NCI-H446 (cell line): ENCODE measurements at regions not wholly inside any gene's neighbourhood (a gene's known extent, or its start where the extent isn't known, plus 50 kb on each side); places are given as distances from the start of the nearest gene placed in this dataset.
A peak's percentile ranks its signal among the peaks of the same experiment; 100 is the strongest.
"Not testable (repeated sequence)": the region's sequence is repeated elsewhere in the genome, so short reads cannot be mapped to it uniquely, and the experiment has no call there.

ENCODE experiments used
- DNase-seq, 2 experiments: peaks; one replicate each; lab custom pipeline; 2025; lab: John Stamatoyannopoulos, UW

GRCh38 chr5:100641833-100642232 lies 106.7 kb downstream of the FAM174A start:
- no peak for DNase-seq

DNA sequence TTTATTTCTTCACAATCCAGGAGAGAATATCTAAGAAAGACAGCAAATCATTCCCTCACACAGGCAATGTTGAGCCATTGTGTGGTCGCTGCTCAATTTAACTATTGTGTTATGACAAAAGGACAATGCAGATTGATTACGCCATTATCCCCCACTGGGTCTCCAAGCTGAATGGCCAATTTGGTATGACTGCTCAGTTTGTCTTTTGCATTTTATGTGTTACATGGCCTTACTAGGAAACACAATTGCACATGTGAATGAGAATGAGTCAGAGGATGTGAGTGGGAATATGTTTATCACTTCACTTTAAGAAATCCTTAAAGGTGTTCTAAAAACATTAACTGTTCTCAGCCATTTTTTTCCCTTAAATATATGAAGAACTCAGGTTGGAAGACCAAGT lies 108.3 kb downstream of the FAM174A start:
- DNase-seq, result no peak

GRCh38 chr5:100644185-100644584 lies 109.0 kb downstream of the FAM174A start:
- DNase-seq, result no peak

- DNase-seq, result no peak
These were observed 109.6 kb downstream of the FAM174A start for GRCh38 chr5:100644776-100645175.

DNA sequence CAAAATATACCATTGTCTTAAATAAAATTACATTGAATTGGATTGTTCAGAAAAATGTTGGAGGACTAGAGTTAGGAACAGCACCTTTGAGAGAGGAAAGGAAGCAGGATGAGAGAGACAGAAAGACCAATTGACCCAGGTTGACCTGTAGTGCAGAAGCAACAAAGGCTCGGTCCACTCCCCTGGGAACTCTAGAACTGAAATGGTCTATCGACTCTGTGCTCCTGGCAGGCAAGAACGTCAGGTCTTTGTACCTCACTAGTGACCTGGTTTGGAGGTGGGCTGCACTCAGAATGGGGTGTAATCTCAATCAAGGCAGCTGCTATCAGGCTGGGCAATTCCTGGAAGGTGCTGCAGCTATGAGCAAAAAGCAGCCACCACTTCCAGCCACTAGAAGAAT lies 110.8 kb downstream of the FAM174A start:
- DNase-seq, result no peak

GRCh38 chr5:100646691-100647090 lies 111.5 kb downstream of the FAM174A start:
- no peak for DNase-seq

DNA sequence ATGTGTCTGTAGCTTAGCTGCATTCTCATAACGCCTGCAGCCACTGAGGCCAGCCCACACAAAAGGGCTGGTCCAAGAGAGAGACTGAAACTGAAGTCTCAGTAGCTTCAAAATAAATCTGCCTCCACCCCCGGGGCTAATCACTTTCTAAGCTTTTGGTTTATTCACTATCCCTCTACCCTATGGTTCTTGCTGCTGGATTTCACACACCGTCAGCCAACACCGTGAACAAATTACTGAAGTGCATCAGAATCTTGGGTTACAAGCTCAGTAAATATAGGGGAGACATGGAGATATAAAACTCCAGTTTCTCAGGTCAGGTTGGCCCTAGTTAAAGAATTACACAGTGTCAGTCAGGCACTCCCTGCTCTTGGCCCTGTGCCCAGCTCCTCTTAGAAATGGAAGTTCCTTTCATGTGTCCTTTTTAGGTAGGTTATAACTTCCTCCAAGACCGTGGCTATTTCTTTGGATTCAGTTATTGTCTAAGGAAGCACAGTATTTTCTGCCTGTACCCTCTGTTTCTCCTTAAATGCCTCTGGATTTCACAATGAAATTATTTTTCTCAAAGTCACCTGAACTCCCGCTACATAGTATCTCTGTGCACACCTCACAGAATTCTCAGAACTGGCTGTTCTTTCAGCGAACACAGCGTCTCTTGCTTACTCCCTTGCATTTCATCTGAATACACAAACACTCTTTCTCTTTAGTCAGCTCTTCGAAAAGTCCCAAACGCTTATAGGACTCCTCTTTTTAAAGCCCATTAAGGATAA lies 112.5 kb downstream of the FAM174A start:
- DNase-seq, result peak in 1 of 2 experiments; percentile 32

DNA sequence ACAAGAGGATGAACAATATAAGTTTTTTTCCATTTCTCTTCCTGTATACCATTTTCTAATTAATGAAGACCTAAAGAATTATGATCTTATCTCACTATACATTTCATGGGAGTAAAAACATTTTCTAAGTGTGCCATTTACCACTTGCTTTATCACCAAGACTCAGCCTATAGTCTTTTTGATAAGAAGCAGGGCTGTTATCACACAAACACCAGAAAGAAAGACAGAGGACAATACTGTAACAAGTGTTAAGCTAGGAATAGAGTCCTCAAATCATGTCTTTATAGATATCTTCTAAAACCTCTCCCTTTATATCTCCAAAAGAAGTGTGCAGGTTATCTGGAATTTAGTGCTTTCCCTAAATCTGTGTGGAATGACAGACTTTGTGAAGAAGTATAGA lies 119.7 kb downstream of the FAM174A start:
- DNase-seq, result no peak

- DNase-seq, result not testable (repeated sequence)
These were observed 121.6 kb downstream of the FAM174A start for GRCh38 chr5:100656771-100657170.

DNA sequence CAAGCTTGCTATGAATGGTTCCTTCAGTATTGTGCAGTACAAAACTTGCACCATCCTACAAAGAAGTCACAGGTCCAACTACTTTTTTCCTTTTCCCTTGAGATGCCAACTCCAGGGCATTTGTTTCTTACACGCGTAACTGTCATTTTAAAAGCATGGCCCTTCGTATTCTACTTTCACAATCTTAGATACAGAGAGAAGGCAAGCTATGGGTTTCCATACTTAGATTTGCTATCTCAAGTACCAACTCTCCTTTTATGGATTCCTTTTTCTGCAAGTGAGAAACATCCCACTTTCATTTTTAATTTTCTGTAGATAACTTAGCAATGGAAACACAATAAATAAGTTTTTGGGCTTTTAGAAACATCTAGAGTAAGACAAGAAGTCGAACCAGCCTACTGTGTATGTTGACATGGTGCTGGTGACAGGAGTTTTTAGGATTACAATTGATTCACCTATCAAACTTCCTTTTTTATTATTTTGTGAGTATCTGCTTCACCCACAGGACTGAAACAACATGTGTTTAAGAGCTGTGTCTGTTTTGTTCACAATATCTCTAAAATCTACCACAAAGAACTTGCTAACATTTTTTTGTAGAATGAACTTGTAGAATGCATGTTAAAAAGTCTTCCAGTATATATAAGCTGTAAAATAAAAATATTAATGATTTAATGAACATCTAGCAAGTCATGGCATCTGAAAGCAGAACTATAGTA lies 124.1 kb downstream of the FAM174A start:
- DNase-seq, result no peak

GRCh38 chr5:100664140-100664539 lies 129.0 kb downstream of the FAM174A start:
- DNase-seq, result no peak

GRCh38 chr5:100667161-100667630 lies 132.0 kb downstream of the FAM174A start:
- DNase-seq, result no peak

DNA sequence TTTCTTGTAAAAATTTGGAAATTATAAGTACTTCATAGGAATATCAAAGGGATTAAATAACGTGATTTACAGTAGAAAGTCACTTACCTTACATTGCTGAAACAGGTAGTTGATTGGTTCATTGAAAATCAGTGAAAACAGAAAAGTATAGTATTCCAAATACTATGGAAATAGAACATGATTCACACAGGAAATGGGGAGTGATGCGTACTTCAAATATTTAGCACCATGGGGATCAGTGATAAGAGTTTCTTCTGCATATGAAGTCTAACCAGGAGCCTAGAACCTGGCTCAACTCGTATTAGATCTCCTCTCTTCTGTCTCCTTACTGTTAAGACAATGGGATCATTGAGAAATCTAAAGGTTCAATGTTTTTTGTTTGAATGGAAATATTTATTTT lies 133.3 kb downstream of the FAM174A start:
- DNase-seq, result no peak

- peak; percentile 16 to 76 for DNase-seq
These were observed 141.8 kb downstream of the FAM174A start for GRCh38 chr5:100676817-100677631.

DNA sequence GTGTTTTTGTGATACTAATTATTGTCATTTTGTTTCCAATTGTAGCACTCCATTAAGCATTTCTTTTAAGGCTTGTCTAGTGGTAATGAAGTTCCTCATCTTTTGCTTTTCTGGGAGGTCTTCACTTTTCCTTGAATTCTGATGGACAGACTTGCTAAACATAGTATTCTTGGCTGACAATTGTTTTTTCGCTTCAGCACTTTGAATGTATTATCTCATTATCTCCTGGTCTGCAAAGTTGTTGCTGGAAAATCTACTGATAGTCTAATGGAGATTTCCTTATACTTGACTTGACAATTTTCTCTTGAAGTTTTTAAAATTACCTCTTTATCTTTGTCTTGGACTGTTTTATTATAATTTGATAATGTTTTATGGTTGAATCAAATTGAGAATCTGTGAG lies 147.5 kb downstream of the FAM174A start:
- DNase-seq, result no peak

DNA sequence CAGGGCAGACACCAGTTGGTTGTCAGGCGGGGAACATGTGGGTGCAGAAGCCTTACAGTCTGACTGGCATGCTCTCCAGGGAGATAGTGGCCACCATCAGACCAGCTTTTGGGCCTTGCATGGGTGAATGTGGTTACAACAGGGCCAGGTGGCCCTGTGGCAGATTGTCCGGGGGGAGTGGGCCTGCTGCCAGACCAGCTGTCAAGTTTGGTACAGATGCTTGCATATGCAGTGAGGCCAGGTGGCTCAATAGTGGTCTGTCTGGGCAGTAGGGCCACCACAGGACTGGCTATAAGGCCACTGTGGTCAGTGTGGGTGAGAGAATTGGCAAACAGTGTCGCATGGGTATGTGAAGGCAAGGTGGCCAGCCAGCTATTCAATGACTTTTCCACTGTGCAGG lies 148.7 kb downstream of the FAM174A start:
- no peak for DNase-seq

DNA sequence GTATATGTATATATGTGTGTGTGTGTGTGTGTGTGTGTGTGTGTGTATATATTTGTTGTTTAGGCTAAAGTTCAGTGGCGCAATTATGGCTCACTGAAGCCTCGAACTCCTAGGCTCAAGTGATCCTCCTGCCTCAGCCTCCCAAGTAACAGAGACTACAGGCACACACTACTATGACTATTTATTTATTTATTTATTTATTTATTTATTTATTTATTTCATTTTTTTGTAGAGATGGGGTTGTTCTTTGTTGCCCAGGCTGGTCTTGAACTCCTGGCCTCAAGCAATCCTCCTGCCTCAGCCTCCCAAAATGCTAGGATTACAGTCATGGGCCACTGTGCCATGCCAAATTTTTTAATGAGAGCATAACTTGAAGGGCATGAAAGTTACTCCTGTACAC lies 149.9 kb downstream of the FAM174A start:
- not testable (repeated sequence) for DNase-seq

DNA sequence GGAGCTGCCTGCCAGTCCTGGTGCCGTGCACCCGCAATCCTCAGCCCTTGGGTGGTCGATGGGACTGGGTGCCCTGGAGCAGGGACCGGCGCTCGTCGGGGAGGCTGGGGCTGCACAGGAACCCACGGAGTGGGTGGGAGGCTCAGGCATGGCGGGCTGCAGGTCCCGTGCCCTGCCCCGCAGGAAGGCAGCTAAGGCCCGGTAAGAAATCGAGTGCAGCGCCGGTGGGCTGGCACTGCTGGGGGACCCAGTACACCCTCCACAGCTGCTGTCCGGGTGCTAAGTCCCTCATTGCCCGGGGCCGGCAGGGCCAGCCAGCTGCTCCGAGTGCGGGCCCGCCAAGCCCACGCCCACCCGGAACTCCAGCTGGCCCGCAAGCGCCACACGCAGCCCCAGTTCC lies 153.7 kb downstream of the FAM174A start:
- not testable (repeated sequence) for DNase-seq

DNA sequence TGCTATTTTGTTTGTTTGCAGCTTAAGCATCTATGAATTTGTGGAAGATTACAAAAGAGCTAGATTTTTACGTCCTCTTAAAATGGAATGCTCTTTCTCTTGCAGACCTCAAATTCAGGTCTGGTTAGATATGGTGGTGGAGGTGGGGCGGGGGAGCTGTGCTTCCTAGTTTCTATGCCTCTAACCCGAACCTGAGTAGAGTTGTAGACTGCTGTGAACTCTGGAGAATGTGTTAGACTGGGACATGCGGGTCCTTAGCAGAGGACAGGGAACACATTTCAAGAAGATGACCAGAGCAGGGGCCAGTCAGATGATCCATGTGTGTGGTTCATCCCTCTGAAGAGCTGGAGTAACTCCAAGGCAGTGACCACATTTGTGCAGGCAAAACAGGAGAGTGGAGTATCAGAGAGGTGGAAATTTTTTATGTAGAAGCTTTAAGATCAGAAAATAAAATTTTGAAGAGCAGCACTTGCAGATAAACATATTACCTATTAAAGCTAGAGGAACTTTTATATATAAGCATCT lies 154.9 kb downstream of the FAM174A start:
- DNase-seq, result no peak

GRCh38 chr5:100691085-100691484 lies 155.9 kb downstream of the FAM174A start:
- DNase-seq, result no peak

- no peak for DNase-seq
These were observed 156.4 kb downstream of the FAM174A start for GRCh38 chr5:100691548-100691947.

DNA sequence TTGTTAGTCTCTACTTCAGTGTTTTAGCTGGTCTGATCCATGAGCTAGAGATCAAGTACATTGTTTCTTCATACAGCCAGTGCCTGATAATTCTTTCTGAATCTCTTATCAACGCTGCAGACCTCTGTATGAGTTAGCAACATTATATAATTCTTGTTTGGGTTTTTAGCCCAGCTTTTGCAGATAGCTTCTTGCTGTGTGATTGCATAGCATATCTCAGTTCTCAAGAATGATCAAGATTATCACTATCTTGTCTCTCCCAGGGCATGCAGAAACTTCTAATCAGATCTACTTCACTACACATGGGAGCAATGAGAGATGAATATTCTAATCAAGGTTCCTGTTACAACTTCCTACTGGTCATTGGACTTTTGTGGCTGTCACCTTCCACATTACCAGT lies 158.3 kb downstream of the FAM174A start:
- DNase-seq, result no peak
